ENCODE measurements at regions not wholly inside any gene's neighbourhood (a gene's known extent, or its start where the extent isn't known, plus 50 kb on each side); places are given as distances from the start of the nearest gene placed in this dataset.

- TF ChIP-seq CTCF (IDR thresholded peaks at IDR 0.05) (no peak), ZFX (IDR thresholded peaks at IDR 0.05; ENCODE audit: borderline replicate concordance) (no peak)
These were observed 56.5 kb upstream of the MPP7 start for GRCh38 chr10:28359334-28359733.

Data from 22Rv1 (cell line).